ENCODE measurements at regions not wholly inside any gene's neighbourhood (a gene's known extent, or its start where the extent isn't known, plus 50 kb on each side); places are given as distances from the start of the nearest gene placed in this dataset.
"Not testable (repeated sequence)": the region's sequence is repeated elsewhere in the genome, so short reads cannot be mapped to it uniquely, and the experiment has no call there.

DNA sequence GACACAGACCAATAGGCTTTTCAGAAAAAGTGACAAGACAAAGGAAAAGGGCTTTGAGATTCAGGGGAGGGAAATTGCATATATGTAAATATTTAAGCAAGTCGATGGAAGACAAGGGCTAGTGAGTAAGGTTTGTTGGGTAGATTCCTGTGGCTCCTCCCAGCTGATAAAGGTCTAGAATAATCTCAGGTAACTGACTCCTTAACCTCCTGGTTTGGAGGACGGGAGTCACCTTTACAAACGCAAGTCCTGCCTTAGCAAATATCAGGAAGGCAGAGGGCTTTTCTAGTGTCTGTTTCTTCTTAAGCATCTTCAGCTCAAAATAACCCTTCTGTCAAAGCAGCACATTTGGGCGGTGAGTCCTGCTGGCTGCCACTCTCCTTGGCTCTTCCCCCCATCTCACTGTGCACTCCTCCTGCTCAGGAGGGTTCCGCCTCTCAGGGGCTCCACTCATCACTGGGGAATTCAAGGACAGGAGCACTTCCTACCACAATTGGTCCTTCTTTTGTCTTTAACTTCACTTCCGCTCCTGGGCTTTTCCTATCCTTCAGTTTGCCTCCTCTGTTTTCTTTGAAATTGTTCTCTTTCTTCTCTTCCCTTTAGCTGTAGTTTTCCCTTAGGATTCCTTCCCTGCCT is 496.3 kb upstream of the KLF6 start:
- DNase-seq: no peak

DNA sequence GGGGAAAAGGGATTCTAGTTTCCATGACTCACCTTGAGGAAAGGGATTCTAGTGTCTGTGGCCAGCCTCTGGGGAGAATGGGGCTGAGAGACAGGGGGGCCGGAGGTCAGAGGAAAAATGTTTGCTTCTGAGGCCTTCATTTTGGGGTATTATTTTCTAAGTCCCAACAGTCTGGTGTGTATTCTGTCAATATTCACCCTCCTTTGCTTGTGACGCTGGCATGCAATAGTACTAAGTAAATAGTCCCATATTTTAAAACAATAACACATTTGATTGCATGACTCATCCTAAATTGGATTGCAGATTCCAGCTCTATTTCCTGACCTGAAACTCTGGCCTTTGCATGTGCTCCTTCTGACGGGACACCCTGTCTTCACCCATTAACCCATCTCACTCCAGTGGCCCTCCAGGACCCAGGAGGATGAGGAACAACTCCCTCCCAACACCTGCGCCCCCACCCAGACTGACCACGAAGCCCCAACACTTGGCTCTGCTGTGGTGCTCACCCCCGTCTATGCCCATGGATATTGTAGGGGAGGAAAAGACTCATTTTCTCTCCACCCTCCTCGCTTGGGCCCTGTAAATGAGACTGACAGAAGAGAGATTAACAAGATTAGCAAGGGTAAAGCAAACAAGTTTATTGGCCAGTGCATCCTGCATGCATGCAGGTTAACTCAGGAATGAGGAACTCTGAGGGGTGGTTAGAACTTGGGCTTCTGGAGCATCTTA is 495.6 kb upstream of the KLF6 start:
- DNase-seq: no peak

GRCh38 chr10:4279655-4280054 is 494.6 kb upstream of the KLF6 start:
- DNase-seq: no peak

- DNase-seq: no peak
These were observed 493.2 kb upstream of the KLF6 start for GRCh38 chr10:4278186-4278585.

- no peak for DNase-seq
These were observed 491.1 kb upstream of the KLF6 start for GRCh38 chr10:4276151-4276550.

- not testable (repeated sequence) for DNase-seq
These were observed 489.7 kb upstream of the KLF6 start for GRCh38 chr10:4274671-4275070.

DNA sequence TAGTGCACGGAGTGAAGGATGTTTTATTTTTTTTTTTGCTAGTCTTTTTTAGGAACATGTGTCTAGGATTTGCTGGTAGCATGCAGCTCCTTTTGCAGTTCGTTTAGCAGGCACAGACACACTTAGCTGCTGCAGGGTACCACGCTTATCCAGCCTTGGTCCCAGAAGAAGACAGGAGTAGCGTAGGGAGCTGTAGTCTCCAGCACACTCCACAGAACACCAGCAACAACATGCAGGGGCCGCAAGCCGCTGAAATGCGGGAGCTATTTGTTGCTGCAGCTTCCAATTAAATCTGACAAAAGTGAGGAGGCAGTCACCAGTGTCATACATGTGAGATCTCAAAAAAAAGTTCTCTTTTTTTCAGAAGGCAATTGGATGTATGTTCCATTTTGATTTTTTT is 486.2 kb upstream of the KLF6 start:
- DNase-seq: no peak

DNA sequence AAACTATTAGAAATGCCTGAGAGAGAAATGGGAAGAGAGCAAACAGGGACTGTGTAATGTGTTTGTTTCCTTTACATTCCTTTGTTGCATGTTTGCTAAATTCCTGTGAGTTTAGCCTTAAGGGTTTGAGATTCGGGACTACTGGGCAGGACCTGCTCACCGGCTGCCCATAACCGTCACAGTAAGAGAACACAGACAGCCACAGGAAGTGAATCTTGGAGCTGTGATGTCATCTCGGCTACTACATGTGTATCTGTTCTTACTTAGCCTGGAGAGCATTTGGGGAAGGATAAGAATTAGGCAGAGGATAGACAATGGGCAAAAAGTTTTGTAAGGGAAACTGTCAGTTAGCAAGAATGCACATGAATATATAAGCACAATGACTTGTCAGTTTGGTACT is 485.1 kb upstream of the KLF6 start:
- DNase-seq: no peak

- DNase-seq: not testable (repeated sequence)
These were observed 483.5 kb upstream of the KLF6 start for GRCh38 chr10:4268490-4268889.

DNA sequence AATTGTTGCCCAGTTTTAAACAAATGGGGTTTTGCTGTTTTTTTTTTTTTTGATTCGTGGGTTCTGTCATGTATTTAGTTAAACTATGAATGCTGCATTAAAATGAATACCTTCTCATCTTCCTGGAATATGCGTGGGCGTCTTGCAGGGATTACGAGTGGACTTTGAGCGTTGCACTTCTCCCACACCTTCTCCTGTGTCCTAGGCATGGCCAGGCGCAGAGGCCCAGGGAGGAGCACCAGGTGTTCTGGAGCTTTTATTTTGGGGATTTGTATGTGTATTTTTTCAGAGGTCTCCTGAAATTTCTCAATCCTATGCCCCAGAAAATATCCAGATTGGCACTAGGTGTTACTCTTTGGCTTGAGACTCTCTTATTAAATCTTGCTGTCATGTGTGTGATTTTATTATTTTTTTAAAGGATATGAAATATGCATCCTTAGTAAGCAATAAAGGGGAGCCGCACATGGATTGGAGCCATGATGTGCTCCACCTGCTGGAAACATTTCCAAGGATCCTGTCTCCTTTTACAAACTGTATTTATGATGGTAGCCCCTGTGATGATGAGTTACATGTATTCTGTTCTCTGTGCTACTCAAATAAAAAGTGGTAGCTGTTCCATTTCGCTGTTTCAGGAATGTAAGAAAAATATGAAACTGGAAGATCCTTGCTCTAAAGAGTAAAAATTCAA is 482.2 kb upstream of the KLF6 start:
- no peak for DNase-seq

DNA sequence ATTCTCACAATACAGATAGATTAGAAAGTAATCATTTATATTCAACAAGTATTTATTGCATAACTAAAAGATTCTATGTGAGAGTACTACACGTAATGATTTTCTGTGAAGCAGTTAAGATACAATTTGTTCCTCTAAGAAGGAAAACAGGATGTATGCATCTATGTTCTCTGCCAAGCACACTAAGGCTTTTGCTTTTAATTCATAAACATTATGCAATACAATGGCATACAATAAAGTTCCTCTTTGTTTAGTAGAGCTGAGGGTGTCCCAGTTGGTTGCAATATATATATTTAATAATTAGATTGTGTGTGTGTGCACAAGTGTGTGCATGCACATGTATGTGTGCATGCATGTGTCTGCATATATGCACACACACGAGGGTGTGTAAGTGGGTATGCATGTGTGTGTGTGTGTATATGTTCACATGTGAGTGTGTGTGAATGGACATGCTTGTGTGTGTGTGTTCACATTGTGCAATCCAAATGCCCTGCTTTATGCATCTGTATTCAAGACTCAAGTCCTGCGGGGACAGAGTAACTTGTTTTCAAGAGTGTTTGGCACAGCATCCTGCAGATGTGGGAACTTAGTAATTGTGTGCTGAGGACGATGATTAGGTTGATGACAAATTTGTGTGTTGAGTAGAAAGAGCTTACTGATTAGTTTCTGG is 481.5 kb upstream of the KLF6 start:
- no peak for DNase-seq

DNA sequence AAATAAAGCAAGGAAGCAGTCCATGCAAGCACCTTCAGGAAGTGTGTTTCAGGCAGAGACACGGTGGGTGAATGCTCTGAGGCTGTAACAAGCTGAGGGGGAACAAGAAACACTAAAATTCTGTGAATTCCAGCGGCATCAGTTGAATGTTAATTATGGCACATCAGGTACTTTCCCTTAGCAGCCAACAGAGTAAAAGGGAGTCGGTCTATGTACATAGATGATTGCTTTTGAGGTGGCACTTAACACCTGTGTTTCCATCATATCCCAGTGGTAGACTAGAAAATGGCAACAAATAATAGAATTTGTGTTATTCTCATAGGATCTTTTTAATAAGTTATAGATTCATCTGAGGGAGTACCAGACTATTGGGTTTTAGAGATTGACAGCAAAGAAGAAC is 481.0 kb upstream of the KLF6 start:
- DNase-seq: no peak

DNA sequence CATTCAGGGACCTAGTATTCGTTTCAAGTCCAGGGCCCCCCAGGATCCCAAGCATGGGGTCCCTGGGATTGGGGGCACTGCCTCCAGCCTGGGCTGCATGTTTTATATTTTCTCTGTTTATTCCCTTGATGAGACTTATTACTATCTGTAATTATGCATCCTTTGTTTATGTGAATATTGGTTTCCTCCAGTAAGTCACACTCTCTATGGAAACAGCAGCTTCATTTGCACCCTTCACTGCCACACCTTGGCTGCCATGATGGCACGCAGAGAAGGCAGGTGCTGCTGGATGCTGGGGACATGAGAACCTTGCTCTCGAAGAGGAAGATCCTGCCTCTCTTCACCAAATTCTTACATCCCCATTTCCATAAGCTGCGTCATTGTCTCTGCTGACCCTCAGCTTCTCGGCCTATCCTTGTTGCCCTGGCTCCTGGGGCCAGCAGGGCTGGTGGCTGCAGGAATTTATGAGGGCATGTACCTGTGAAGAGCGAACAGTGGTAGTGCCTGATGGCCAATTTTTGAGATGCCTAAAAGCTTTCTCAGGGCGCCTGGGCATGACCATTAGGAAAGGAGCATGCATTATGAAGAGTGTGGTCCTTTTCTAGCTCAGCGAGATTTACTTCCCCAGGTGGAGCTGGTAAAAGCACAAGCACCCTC is 479.3 kb upstream of the KLF6 start:
- DNase-seq: no peak

DNA sequence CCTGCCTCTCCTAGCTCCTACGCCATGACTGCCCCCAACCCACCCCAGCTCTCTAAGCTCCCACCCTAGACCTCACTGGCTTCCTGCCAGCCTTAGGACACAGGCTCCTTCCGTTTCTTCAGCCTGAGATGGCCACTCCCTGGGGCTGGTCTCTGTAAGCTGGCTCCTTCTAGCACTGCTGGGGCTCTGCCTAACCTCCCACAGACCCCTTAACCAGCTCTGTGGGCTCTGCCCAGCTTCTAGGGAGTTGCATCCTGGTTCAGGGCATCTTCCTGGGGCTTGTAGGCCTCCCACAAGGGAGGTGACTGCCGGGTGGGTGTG is 478.6 kb upstream of the KLF6 start:
- DNase-seq: no peak

DNA sequence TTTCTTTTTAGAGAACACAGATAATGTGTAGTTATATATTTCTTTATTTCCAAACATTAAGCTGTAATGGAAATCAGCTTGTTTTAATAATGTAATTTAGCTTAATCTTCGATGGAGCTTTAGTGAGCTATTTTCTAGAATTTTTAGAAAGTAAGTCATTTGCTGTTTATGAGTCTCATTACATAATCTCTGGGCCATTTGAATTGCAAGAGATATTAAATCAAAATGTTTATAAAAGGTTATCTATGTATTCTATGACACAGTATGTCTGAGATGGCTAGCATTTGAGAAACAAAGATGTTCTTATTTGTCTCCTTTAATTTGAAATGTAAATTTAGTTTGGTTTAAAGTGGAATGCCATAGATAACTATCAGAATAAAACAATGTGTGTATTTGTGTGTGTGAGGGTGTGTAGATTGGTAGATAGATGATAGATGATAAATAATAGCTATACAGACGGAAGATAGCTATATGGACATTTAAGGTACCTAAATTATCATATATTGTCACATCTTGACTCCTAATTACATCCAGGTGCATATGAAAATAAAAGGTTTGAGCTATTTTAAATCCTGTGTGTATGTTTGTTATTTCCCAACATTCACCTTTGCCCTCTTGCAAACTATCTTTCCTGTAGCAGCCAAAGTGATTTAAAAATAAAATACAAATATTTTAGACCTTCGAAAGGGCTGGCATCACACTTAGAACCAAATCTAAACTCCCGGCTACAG is 478.0 kb upstream of the KLF6 start:
- no peak for DNase-seq

DNA sequence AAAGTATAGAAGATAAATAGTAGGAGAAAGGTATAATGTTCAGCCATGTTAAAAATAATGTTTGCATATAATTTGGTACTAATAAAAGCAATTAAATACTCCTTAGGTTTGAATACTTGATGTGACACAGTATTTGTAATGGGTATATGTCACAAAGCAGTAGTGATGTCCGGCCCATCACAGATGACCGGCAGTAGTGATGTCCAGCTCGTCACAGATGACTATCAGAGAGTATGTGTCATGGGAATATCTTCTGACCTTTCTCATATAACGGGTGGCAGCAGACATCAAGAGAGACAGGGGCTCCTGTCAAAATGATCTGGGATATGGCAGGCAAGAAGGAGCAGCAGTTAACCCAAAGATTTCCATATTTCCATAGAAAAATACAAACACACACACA is 477.4 kb upstream of the KLF6 start:
- no peak for DNase-seq

DNA sequence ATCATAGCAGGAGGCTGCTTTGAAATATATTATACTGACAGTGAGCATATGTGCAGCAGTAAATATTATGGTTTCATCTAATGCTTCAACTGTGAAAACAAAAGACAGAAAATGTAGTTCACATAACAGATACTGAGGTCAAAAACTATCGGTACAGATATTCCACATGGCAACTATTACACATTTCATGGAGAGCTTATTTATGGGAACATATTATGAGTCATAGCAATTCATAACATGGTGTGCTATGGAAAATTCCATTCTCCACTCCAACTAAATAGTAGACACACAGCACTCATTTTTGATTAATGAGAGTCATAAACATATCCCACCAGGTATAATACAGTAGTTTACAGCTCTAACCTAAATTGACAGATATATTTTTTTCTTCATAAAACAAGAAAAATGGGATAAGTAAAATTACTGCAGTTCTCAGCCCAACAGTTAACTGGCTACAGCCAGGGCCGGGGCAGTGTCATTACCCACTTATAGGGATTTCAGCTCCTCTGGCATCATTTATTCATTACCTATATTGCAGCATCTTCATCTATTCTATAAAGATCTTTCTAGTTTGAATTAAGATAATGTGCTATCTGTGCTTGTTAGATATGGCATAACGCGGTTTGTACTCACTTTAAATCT is 475.6 kb upstream of the KLF6 start:
- no peak for DNase-seq

- DNase-seq: no peak
These were observed 473.0 kb upstream of the KLF6 start for GRCh38 chr10:4257939-4258465.

DNA sequence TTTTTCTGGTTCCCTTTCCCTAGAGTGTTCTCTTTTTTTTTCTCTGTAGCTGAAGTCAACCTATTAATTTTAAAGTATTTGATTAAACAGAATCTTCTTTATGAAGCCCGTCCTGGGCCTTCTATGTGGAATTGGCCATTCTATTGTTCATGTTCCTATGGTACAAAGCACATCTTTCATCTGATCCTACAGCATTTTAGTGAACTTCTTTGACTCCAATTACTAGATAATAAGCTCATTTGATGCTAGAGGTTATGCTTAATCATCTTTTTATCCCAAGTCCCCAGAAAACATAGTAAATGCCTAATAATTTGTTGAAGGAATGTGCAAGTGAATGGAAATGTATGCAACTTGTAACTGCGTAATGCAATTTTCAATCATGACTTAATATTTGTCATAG is 472.0 kb upstream of the KLF6 start:
- no peak for DNase-seq

- DNase-seq: no peak
These were observed 470.7 kb upstream of the KLF6 start for GRCh38 chr10:4255751-4256150.

DNA sequence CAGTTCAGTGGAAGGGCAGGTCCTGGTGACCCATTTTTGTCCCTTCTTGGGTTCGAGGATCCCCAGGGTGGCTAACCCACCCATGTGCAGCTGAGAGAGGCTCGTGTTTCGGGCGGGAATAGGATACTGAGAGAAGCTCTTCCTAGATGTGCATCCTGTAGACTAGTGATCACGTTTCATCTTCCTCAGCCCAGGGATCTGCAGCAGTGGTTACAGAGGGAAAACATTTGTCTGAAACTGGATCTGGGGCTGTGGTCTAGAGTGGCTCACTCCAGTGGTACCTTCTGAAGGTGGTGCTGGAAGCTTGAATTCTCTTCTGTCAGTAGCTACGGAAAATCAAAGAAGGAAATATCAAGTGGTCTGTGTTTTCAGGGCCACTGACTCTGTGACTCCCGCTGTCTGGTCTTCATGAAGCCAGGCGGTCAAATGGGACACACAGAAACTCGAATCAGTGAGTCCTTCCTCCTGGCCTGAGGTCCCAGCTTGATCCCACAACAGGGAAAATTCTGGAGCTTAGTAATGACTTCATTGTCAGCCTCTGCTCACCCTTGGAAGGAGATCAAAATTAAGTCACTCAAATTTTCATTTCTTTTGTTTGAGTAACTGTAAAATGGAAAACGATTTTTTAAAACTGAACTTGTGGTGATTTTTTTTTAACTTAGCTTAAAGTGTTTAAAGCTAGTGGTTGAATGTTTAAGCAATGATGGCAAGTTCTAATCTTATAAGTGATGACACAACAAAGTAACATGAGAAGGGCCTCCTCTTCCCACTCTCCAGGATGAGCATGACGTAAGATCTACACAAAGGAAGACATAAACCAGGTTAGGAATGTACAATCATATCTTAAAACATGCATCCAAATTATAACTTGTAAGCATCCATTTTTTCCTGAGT is 469.3 kb upstream of the KLF6 start:
- DNase-seq: no peak

Measured in SIG-M5 (cell line).